ENCODE measurements at regions not wholly inside any gene's neighbourhood (a gene's known extent, or its start where the extent isn't known, plus 50 kb on each side); places are given as distances from the start of the nearest gene placed in this dataset.

- no TSS peak for BruUV-seq (replicated peaks)
- H2AK9ac ChIP-seq (replicated peaks; ENCODE audit: low read depth, low read length, poor library complexity): no peak overlapping the region
- WGBS, 2 experiments (ENCODE audit: extremely low coverage in 2 of 2, insufficient read length in 1 of 2): 20% methylated on average over 1 of the region's 3 CpGs; no CpG with 5 or more reads in 1 of the 2 experiments
Observed at GRCh38 chr14:60356386-60356785, 107.4 kb downstream of the PPM1A start.

More at GRCh38 chr14:60356386-60356785, 107.4 kb downstream of the PPM1A start:
- no peak overlapping the region for H4K5ac ChIP-seq (ENCODE audit: low read depth, low read length)
- CTCF ChIA-PET: no interaction called here
- H3K36me3 ChIP-seq (ENCODE audit: control insufficient read depth, insufficient read depth, low read length): no peaks in the 10 kb centered on the region
- H2BK120ac ChIP-seq (ENCODE audit: low read depth, low read length): no peak overlapping the region
- no peak overlapping the region for H2BK20ac ChIP-seq (ENCODE audit: low read depth, low read length)
- H3K4me1 ChIP-seq (ENCODE audit: control insufficient read depth, insufficient read depth, low read length): no peaks in the 10 kb centered on the region
- ATAC-seq (ENCODE audit: low read depth) (no peak), DNase-seq (no peak)
- no peaks in the 10 kb centered on the region for H3K9me1 ChIP-seq (ENCODE audit: insufficient read depth, low read length)
- TF ChIP-seq POLR2A (IDR thresholded peaks at IDR 0.05; ENCODE audit: low read depth, low read length) (no peak), CTCF (conservative IDR thresholded peaks at IDR 0.05; ENCODE audit: low read depth, low read length) (no peak), SMC3 (IDR thresholded peaks at IDR 0.05; ENCODE audit: low read depth, low read length) (no peak), USF2 (IDR thresholded peaks at IDR 0.05; ENCODE audit: low read depth, low read length) (no peak)
- no peaks in the 10 kb centered on the region for H4K20me1 ChIP-seq (ENCODE audit: insufficient read depth, low read length)
- H3K4me2 ChIP-seq (ENCODE audit: low read depth, low read length): no peak overlapping the region
- H3K9ac ChIP-seq (ENCODE audit: low read depth, low read length): no peak overlapping the region
- no peaks in the 10 kb centered on the region for H3K79me1 ChIP-seq (ENCODE audit: low read depth in 1 of 2, low read length in 2 of 2)
- in situ Hi-C loops (cut with MboI; ENCODE audit: low sequenced_read_pairs) (no loop called here), intact Hi-C loops (cut with micrococcal nuclease) (no loop called here), dilution Hi-C loops (cut with HindIII; ENCODE audit: low sequenced_read_pairs, unreplicated experiment) (no loop called here)
- no peak overlapping the region for H4K8ac ChIP-seq (ENCODE audit: low read depth in 2 of 2, low read length in 2 of 2)
- H3K23ac ChIP-seq (ENCODE audit: low read depth, low read length): no peak overlapping the region
- H3K18ac ChIP-seq (ENCODE audit: low read depth, low read length): no peak overlapping the region
- H3K27ac ChIP-seq (ENCODE audit: insufficient read depth, low read length): no peak overlapping the region
- no peak overlapping the region for H3K56ac ChIP-seq (ENCODE audit: extremely low read depth, insufficient read depth, low read length)
- H3K14ac ChIP-seq (replicated peaks; ENCODE audit: low read depth, low read length): no peak overlapping the region
- no peaks in the 10 kb centered on the region for H3K9me3 ChIP-seq (ENCODE audit: control insufficient read depth, insufficient read depth, low read length)
- POLR2A ChIA-PET (ENCODE audit: unreplicated experiment): no interaction called here
- H3K4me3 ChIP-seq (ENCODE audit: insufficient read depth, low read depth, low read length): no peak overlapping the region
- no peak overlapping the region for H4K91ac ChIP-seq (ENCODE audit: insufficient read depth, low read depth, low read length)
- H2AK5ac ChIP-seq (ENCODE audit: low read depth, low read length): no peak overlapping the region
- H2BK5ac ChIP-seq (ENCODE audit: low read depth, low read length, poor library complexity, severe bottlenecking): no peak overlapping the region
- H2AFZ ChIP-seq (replicated peaks; ENCODE audit: low read length, poor library complexity): no peak overlapping the region
- H3K4ac ChIP-seq (ENCODE audit: low read depth, low read length): no peak overlapping the region
- no peak overlapping the region for H2BK15ac ChIP-seq (ENCODE audit: low read depth, low read length)
- H3K27me3 ChIP-seq (ENCODE audit: control insufficient read depth, insufficient read depth, low read length): peaks cover 16% of the 10 kb centered on the region
